GM12878 (cell line): ENCODE measurements at regions not wholly inside any gene's neighbourhood (a gene's known extent, or its start where the extent isn't known, plus 50 kb on each side); places are given as distances from the start of the nearest gene placed in this dataset.

ENCODE experiments used
- ATAC-seq: fragments of 200-7000 bp; cut with Tn5 transposase; 3 replicates; pipeline ENCODE4 v1.9.1; 2020; ENCODE audit warnings: mild to moderate bottlenecking, moderate library complexity
- BruUV-seq: library from RNA; stranded (reverse); fragments of 400-500 nt; replicated peaks from 2 replicates; lab custom pipeline; 2021; lab: Mats Ljungman, UMichigan
- CTCF ChIA-PET: fragments of 300-600 bp; sonication (Branson Sonifier 250); formaldehyde crosslinking; extraction: SDS; loops from one replicate; lab custom pipeline; 2021; ENCODE audit warnings: inconsistent platforms; lab: Yijun Ruan, JAX
- POLR2A ChIA-PET: fragments of 350-600 bp; formaldehyde crosslinking; extraction: SDS; loops from one replicate; lab custom pipeline; 2021; ENCODE audit warnings: inconsistent platforms; lab: Charles Lee
- RAD21 ChIA-PET: fragments of 300-600 bp; sonication (Branson Sonifier 250); formaldehyde crosslinking; loops from one replicate; lab custom pipeline; 2023; ENCODE audit warnings: antibody characterized with exemption; ENCODE audit not compliant: unreplicated experiment; lab: Charles Lee
- SMC1A ChIA-PET: fragments of 300-600 bp; sonication (Branson Sonifier 250); formaldehyde crosslinking; loops from one replicate; lab custom pipeline; 2023; ENCODE audit not compliant: unreplicated experiment, uncharacterized antibody; lab: Charles Lee
- DNase-seq: peaks from one replicate; pipeline ENCODE4 v3.0.0-alpha.2; 2011; ENCODE audit warnings: low read depth, low spot score
- FAIRE-seq: peaks from 3 replicates; lab custom pipeline; 2011; peaks lifted over from hg19 to GRCh38; lab: Jason Lieb, UNC
- H2AFZ ChIP-seq: 2 replicates; pipeline ENCODE4 v1.6.0; 2011; ENCODE audit warnings: low read depth, low read length, control low read depth; ENCODE audit not compliant: control insufficient read depth
- H3K27ac ChIP-seq: 2 replicates; pipeline ENCODE4 v1.5.1; 2011; ENCODE audit warnings: control low read depth; ENCODE audit not compliant: control insufficient read depth, insufficient read depth
- H3K27me3 ChIP-seq, 2 experiments: replicated peaks in 1 of 2; 2 replicates each; pipeline versions ENCODE4 v1.6.0 to v1.6.1; 2011; ENCODE audit warnings: low read length in 1 of 2; ENCODE audit not compliant: control insufficient read depth in 2 of 2, insufficient read depth in 2 of 2
- H3K36me3 ChIP-seq, 2 experiments: 2 replicates each; pipeline ENCODE4 v1.5.1; 2011; ENCODE audit warnings: low read length in 1 of 2; ENCODE audit not compliant: control insufficient read depth in 2 of 2, insufficient read depth in 2 of 2
- H3K4me1 ChIP-seq: 2 replicates; pipeline ENCODE4 v1.6.1; 2011; ENCODE audit warnings: mild to moderate bottlenecking, low read length, moderate library complexity, mixed read lengths; ENCODE audit not compliant: control insufficient read depth, insufficient read depth
- H3K4me2 ChIP-seq: 2 replicates; pipeline ENCODE4 v1.6.0; 2011; ENCODE audit warnings: control low read depth; ENCODE audit not compliant: control insufficient read depth, insufficient read depth
- H3K4me3 ChIP-seq: fragments of 200-600 bp; sonication (generic); 2 replicates; pipeline ENCODE4 v1.5.1; 2016
- H3K79me2 ChIP-seq: 2 replicates; pipeline ENCODE4 v1.6.0; 2011; ENCODE audit warnings: low read length; ENCODE audit not compliant: control insufficient read depth, insufficient read depth
- H3K9ac ChIP-seq: 2 replicates; pipeline ENCODE4 v1.8.0; 2011; ENCODE audit warnings: low read length, control low read depth, mixed read lengths; ENCODE audit not compliant: control insufficient read depth, insufficient read depth
- H3K9me3 ChIP-seq: replicated peaks from 3 replicates; pipeline ENCODE4 v1.5.1; 2011; ENCODE audit warnings: mild to moderate bottlenecking, low read length; ENCODE audit not compliant: control insufficient read depth, insufficient read depth
- H4K20me1 ChIP-seq: 2 replicates; pipeline ENCODE4 v1.6.0; 2011; ENCODE audit not compliant: control insufficient read depth, insufficient read depth
- CBX5 ChIP-seq: sonication (generic); IDR thresholded peaks from 2 replicates; pipeline ENCODE4 v1.6.1; 2016; ENCODE audit warnings: low read depth, moderate library complexity, mild to moderate bottlenecking, inconsistent platforms
- CREB1 ChIP-seq: IDR thresholded peaks from 2 replicates; pipeline ENCODE4 v1.6.1; 2012; ENCODE audit warnings: low read depth, mild to moderate bottlenecking, inconsistent platforms
- FOXK2 ChIP-seq: fragments of 450-650 bp; IDR thresholded peaks from 2 replicates; pipeline ENCODE4 v1.6.1; 2017; ENCODE audit warnings: mild to moderate bottlenecking, moderate library complexity
- HDGF ChIP-seq: fragments of 450-650 bp; IDR thresholded peaks from 2 replicates; pipeline ENCODE4 v1.6.1; 2016; ENCODE audit warnings: antibody characterized with exemption
- NR2F1 ChIP-seq: fragments of 450-650 bp; conservative IDR thresholded peaks from 2 replicates; pipeline ENCODE4 v1.6.1; 2017; ENCODE audit warnings: mild to moderate bottlenecking
- RAD21 ChIP-seq: IDR thresholded peaks from 2 replicates; pipeline ENCODE4 v1.6.1; 2011; ENCODE audit warnings: mild to moderate bottlenecking, low read depth, low read length, moderate library complexity; ENCODE audit not compliant: insufficient read depth
- RAD51 ChIP-seq: fragments of 450-650 bp; IDR thresholded peaks from 2 replicates; pipeline ENCODE4 v1.6.1; 2016; ENCODE audit warnings: moderate library complexity, mild to moderate bottlenecking, inconsistent platforms
- RUNX3 ChIP-seq: IDR thresholded peaks from 2 replicates; pipeline ENCODE4 v1.6.1; 2012; ENCODE audit warnings: low read length, inconsistent platforms
- SPI1 ChIP-seq: IDR thresholded peaks from 2 replicates; pipeline ENCODE4 v1.6.1; 2011; ENCODE audit warnings: low read depth, mild to moderate bottlenecking, low read length, moderate library complexity, borderline replicate concordance; ENCODE audit not compliant: insufficient read depth
- TAF1 ChIP-seq: IDR thresholded peaks from 2 replicates; pipeline ENCODE4 v1.6.1; 2011; ENCODE audit warnings: mild to moderate bottlenecking, low read depth, low read length, borderline replicate concordance
- TCF7 ChIP-seq: IDR thresholded peaks from 2 replicates; pipeline ENCODE4 v1.6.1; 2014; ENCODE audit warnings: antibody characterized with exemption, borderline replicate concordance
- ZNF217 ChIP-seq: fragments of 450-650 bp; IDR thresholded peaks from 2 replicates; pipeline ENCODE4 v1.6.1; 2017; ENCODE audit warnings: antibody characterized with exemption, mild to moderate bottlenecking
- WGBS: methylation state at CpG from one replicate; pipeline ENCODE4 v1.1.6; 2016; ENCODE audit warnings: low lambda C conversion rate; ENCODE audit not compliant: insufficient replicate concordance, insufficient coverage; ENCODE audit errors: missing lambda C conversion rate; 5-methylcytosine and 5-hydroxymethylcytosine counted together
- in situ Hi-C: fragments of 300-500 bp; cut with MboI; formaldehyde crosslinking; loops from 9 replicates; pipeline ENCODE4 v1.14.3; 2018; ENCODE audit warnings: mixed read lengths
- intact Hi-C: fragments of 100-400 bp; cut with micrococcal nuclease; formaldehyde crosslinking; loops from one replicate; pipeline ENCODE4 v1.14.2; 2022; ENCODE audit not compliant: unreplicated experiment
- TF ChIP-seq, protein P1 (sequence below): IDR thresholded peaks from 2 replicates; pipeline ENCODE4 v1.6.1; 2011; ENCODE audit warnings: borderline replicate concordance, low read depth, mild to moderate bottlenecking, moderate library complexity, mixed read lengths, low read length; ENCODE audit not compliant: insufficient read depth; ENCODE audit errors: extremely low read length

GRCh38 chr6:101266063-101266462 lies 127.4 kb upstream of the GRIK2 start:
- DNase-seq (no peak), FAIRE-seq (no peak), ATAC-seq (peak; percentile 63)
- Histone ChIP-seq H3K36me3 (no peaks in the 10 kb centered on the region), H3K4me2 (no peak overlapping the region), H3K27ac (no peak overlapping the region), H3K9ac (no peak overlapping the region), H3K4me1 (no peaks in the 10 kb centered on the region), H3K9me3 (no peaks in the 10 kb centered on the region), H3K4me3 (no peak overlapping the region), H4K20me1 (no peaks in the 10 kb centered on the region), H3K27me3 (no peaks in the 10 kb centered on the region), H3K79me2 (no peaks in the 10 kb centered on the region), H2AFZ (no peak overlapping the region)
- no TSS peak for BruUV-seq
- in situ Hi-C loops, result no loop called here
- TF ChIP-seq CREB1 (no peak), TCF7 (peak; percentile 60; the same call in 1 of the 2 replicates), HDGF (no peak), RUNX3 (0 out of 2 replicates have a peak, but pooled peaks have one; percentile 12), ZNF217 (no peak), FOXK2 (no peak), RAD21 (no peak), CBX5 (no peak), TAF1 (no peak), NR2F1 (peak; percentile 54), SPI1 (peak; percentile 19; the same call in 1 of the 2 replicates), RAD51 (no peak)
- TF ChIP-seq, protein P1, sequence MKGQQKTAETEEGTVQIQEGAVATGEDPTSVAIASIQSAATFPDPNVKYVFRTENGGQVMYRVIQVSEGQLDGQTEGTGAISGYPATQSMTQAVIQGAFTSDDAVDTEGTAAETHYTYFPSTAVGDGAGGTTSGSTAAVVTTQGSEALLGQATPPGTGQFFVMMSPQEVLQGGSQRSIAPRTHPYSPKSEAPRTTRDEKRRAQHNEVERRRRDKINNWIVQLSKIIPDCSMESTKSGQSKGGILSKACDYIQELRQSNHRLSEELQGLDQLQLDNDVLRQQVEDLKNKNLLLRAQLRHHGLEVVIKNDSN, result no peak
- intact Hi-C loops, result no loop called here
- ChIA-PET CTCF (no interaction called here), POLR2A (no interaction called here), RAD21 (no interaction called here), SMC1A (no interaction called here)
- 0% methylated on average over 2 of the region's 2 CpGs for WGBS
